ENCODE measurements at regions not wholly inside any gene's neighbourhood (a gene's known extent, or its start where the extent isn't known, plus 50 kb on each side); places are given as distances from the start of the nearest gene placed in this dataset.
"Not testable (repeated sequence)": the region's sequence is repeated elsewhere in the genome, so short reads cannot be mapped to it uniquely, and the experiment has no call there.

- H3K27ac Mint-ChIP-seq; H3K36me3 Mint-ChIP-seq; H3K36me3 ChIP-seq (ENCODE audit: control insufficient read depth in 2 of 3, insufficient read depth in 3 of 3, low read length in 3 of 3); H3K27me3 ChIP-seq (ENCODE audit: control insufficient read depth in 2 of 2, insufficient read depth in 2 of 2, low read length in 2 of 2); H3K4me1 ChIP-seq (ENCODE audit: control insufficient read depth in 2 of 2, insufficient read depth in 2 of 2, low read length in 2 of 2); H3K27ac ChIP-seq (ENCODE audit: low read depth, low read length); DNase-seq; H3K9me3 ChIP-seq (ENCODE audit: control insufficient read depth in 2 of 3, low read length in 3 of 3); CTCF ChIA-PET; ATAC-seq; POLR2A ChIA-PET; H3K4me3 ChIP-seq (ENCODE audit: low read length); H3K9me3 Mint-ChIP-seq; intact Hi-C loops (cut with micrococcal nuclease); H3K4me1 Mint-ChIP-seq; H3K4me3 Mint-ChIP-seq: not testable (repeated sequence)
- peaks cover 0 to 12% (median 3%) of the 10 kb centered on the region in 5 donors for H3K27me3 Mint-ChIP-seq
Observed at GRCh38 chr4:8941492-8941805, 69.8 kb upstream of the HMX1 start.

GRCh38 chr4:8940792-8941491, 69.3 kb upstream of the HMX1 start:
- Histone ChIP-seq H3K4me3 (ENCODE audit: low read length) (no peak overlapping the region), H3K27me3 (ENCODE audit: control insufficient read depth in 2 of 2, insufficient read depth in 2 of 2, low read length in 2 of 2) (no peaks in the 10 kb centered on the region), H3K36me3 (ENCODE audit: control insufficient read depth in 2 of 3, insufficient read depth in 3 of 3, low read length in 3 of 3) (no peaks in the 10 kb centered on the region), H3K4me1 (ENCODE audit: control insufficient read depth in 2 of 2, insufficient read depth in 2 of 2, low read length in 2 of 2) (no peaks in the 10 kb centered on the region), H3K27ac (ENCODE audit: low read depth, low read length) (no peak overlapping the region), H3K9me3 (ENCODE audit: control insufficient read depth in 2 of 3, low read length in 3 of 3) (no peaks in the 10 kb centered on the region)
- ChIA-PET POLR2A (no interaction called here), CTCF (no interaction called here)
- no peaks in the 10 kb centered on the region for H3K36me3 Mint-ChIP-seq
- no peak overlapping the region for H3K4me3 Mint-ChIP-seq
- ATAC-seq (no peak), DNase-seq (no peak)
- no peaks in the 10 kb centered on the region for H3K9me3 Mint-ChIP-seq
- intact Hi-C loops (cut with micrococcal nuclease), result no loop called here
- peaks cover 0 to 12% (median 8%) of the 10 kb centered on the region in 5 donors for H3K27me3 Mint-ChIP-seq
- no peak overlapping the region for H3K27ac Mint-ChIP-seq
- H3K4me1 Mint-ChIP-seq, result no peaks in the 10 kb centered on the region

DNA sequence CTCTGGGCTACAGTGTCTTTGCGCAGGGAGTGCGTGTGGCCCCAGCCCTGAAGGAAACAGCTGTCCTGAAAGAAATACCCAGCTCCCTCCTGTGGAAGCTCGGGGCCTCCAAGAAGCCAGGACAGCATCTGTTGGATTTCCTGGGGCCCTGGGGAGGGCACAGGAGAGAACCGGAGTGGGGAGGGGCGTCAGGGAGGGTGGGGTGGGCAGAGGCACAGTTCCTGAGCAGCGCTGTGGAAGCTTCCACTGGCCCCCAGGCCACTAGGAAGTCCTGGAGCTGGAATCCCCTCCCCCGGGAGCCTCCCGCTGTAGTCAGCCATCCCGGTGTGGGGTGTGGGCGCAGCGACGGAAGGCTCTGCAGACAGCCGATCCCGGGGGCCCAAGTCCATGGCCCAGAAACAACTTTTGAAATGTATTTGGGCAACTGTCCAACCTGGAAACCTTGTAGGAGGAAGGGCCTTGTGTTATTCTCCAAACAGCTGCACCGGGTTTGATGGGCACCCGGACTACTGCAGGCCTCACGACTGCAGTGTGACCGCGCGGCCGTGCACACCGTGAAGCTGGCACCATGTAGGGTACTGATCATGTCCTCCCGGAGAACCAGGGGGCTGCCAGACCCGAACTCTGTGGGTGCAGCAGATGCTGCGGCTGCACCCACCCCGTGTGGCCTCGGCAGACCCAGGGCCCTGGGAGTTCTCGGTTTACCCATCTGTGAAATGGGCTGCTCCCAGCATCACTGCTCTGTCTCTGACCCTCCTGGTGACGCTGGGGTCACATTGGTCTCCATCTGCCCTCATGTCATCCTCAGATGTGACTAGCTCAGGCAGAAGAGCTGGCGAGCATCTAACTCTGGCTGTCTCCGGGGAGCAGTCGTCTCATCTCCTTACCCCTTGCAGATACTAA, 68.5 kb upstream of the HMX1 start:
- Histone ChIP-seq H3K27ac (ENCODE audit: low read depth, low read length) (no peak overlapping the region), H3K9me3 (ENCODE audit: control insufficient read depth in 2 of 3, low read length in 3 of 3) (no peaks in the 10 kb centered on the region), H3K4me3 (ENCODE audit: low read length) (no peak overlapping the region), H3K27me3 (ENCODE audit: control insufficient read depth in 2 of 2, insufficient read depth in 2 of 2, low read length in 2 of 2) (no peaks in the 10 kb centered on the region), H3K36me3 (ENCODE audit: control insufficient read depth in 2 of 3, insufficient read depth in 3 of 3, low read length in 3 of 3) (no peaks in the 10 kb centered on the region), H3K4me1 (ENCODE audit: control insufficient read depth in 2 of 2, insufficient read depth in 2 of 2, low read length in 2 of 2) (no peaks in the 10 kb centered on the region)
- no peak for DNase-seq
- H3K4me1 Mint-ChIP-seq, result no peaks in the 10 kb centered on the region
- H3K4me3 Mint-ChIP-seq, result no peak overlapping the region
- no peak overlapping the region for H3K27ac Mint-ChIP-seq
- H3K36me3 Mint-ChIP-seq, result no peaks in the 10 kb centered on the region
- intact Hi-C loops (cut with micrococcal nuclease), result no loop called here
- peaks cover 0 to 13% (median 10%) of the 10 kb centered on the region in 5 donors for H3K27me3 Mint-ChIP-seq
- ChIA-PET CTCF (no interaction called here), POLR2A (no interaction called here)
- peaks cover 0 to 2% (median 0%) of the 10 kb centered on the region in 11 donors for H3K9me3 Mint-ChIP-seq
- ATAC-seq, result no peak

DNA sequence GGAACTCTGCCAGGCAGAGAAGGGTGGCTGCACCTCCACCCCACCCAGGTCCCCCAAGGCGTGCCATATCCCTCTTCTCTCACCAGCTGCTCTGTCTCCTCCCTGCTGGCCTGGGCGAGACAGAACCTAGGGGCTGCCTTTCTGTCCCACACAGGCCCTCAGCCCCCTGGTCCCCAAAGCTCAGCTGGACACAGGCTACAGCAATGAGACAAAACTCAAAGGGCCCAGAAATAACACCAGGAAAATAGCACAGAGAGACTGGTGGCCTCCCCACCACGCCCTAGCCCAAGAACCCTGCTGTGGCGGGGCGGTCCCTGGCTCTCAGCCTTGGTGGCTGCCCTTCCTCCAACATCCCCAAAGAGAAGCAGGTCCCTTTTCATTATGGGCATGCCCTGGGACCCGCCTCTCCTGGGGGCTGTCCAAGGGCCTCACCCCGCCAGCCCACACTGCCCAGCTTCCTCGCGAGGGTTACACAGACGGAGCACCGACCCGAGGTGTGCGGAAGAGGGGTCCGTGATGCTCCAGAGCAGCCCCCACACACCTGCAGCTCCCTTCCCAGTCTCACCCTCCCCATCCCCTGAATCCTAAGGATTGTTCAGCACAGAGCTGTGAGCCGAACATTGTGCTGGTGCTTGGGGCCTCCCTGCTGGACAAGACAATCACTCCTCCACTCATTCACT, 67.7 kb upstream of the HMX1 start:
- H3K27me3 ChIP-seq (ENCODE audit: control insufficient read depth in 2 of 2, insufficient read depth in 2 of 2, low read length in 2 of 2), result no peaks in the 10 kb centered on the region
- no peaks in the 10 kb centered on the region for H3K9me3 ChIP-seq (ENCODE audit: control insufficient read depth in 2 of 3, low read length in 3 of 3)
- no peaks in the 10 kb centered on the region for H3K36me3 Mint-ChIP-seq
- H3K27me3 Mint-ChIP-seq, result peaks cover 0 to 16% (median 13%) of the 10 kb centered on the region in 5 donors
- no peak overlapping the region for H3K27ac Mint-ChIP-seq
- ATAC-seq, result no peak
- intact Hi-C loops (cut with micrococcal nuclease), result no loop called here
- H3K4me3 ChIP-seq (ENCODE audit: low read length), result no peak overlapping the region
- DNase-seq, result no peak
- H3K36me3 ChIP-seq (ENCODE audit: control insufficient read depth in 2 of 3, insufficient read depth in 3 of 3, low read length in 3 of 3), result no peaks in the 10 kb centered on the region
- CTCF ChIA-PET, result no interaction called here
- POLR2A ChIA-PET, result no interaction called here
- peaks cover 0 to 5% (median 0%) of the 10 kb centered on the region in 11 donors for H3K9me3 Mint-ChIP-seq
- H3K27ac ChIP-seq (ENCODE audit: low read depth, low read length), result no peak overlapping the region
- no peaks in the 10 kb centered on the region for H3K4me1 Mint-ChIP-seq
- H3K4me3 Mint-ChIP-seq, result no peak overlapping the region
- no peaks in the 10 kb centered on the region for H3K4me1 ChIP-seq (ENCODE audit: control insufficient read depth in 2 of 2, insufficient read depth in 2 of 2, low read length in 2 of 2)

DNA sequence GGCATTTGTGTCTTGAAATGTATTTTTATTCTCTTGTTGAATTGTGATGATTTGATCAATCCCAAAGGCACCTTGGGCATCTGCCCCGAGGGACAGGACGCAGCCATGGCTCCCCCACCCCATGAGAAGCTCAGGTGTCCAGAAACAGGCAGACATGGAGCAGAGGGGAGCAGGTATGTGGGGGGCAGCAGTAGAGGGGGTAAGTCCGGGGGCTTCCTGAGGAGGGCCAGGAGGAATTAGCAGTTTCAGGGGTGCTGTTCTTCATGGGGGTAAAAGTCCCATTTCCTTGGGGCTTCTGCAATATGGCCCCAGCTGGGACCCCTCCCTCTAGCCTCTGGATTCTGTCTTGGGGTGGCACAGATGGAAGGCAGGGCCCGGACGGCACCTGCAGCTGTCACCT, 67.0 kb upstream of the HMX1 start:
- no peaks in the 10 kb centered on the region for H3K4me1 ChIP-seq (ENCODE audit: control insufficient read depth in 2 of 2, insufficient read depth in 2 of 2, low read length in 2 of 2)
- Mint-ChIP-seq H3K27me3 (peaks cover 0 to 20% (median 13%) of the 10 kb centered on the region in 5 donors), H3K9me3 (peaks cover 0 to 10% (median 4%) of the 10 kb centered on the region in 11 donors), H3K4me3 (no peak overlapping the region), H3K36me3 (no peaks in the 10 kb centered on the region), H3K4me1 (no peaks in the 10 kb centered on the region), H3K27ac (no peak overlapping the region)
- ChIA-PET CTCF (no interaction called here), POLR2A (no interaction called here)
- H3K27ac ChIP-seq (ENCODE audit: low read depth, low read length), result no peak overlapping the region
- intact Hi-C loops (cut with micrococcal nuclease), result no loop called here
- no peak overlapping the region for H3K4me3 ChIP-seq (ENCODE audit: low read length)
- H3K9me3 ChIP-seq (ENCODE audit: control insufficient read depth in 2 of 3, low read length in 3 of 3), result no peaks in the 10 kb centered on the region
- DNase-seq (no peak), ATAC-seq (no peak)
- H3K27me3 ChIP-seq (ENCODE audit: control insufficient read depth in 2 of 2, insufficient read depth in 2 of 2, low read length in 2 of 2), result no peaks in the 10 kb centered on the region
- no peaks in the 10 kb centered on the region for H3K36me3 ChIP-seq (ENCODE audit: control insufficient read depth in 2 of 3, insufficient read depth in 3 of 3, low read length in 3 of 3)

- no peaks in the 10 kb centered on the region for H3K36me3 Mint-ChIP-seq
- Histone ChIP-seq H3K27me3 (ENCODE audit: control insufficient read depth in 2 of 2, insufficient read depth in 2 of 2, low read length in 2 of 2) (no peaks in the 10 kb centered on the region), H3K36me3 (ENCODE audit: control insufficient read depth in 2 of 3, insufficient read depth in 3 of 3, low read length in 3 of 3) (no peaks in the 10 kb centered on the region), H3K9me3 (ENCODE audit: control insufficient read depth in 2 of 3, low read length in 3 of 3) (no peaks in the 10 kb centered on the region), H3K4me1 (ENCODE audit: control insufficient read depth in 2 of 2, insufficient read depth in 2 of 2, low read length in 2 of 2) (no peaks in the 10 kb centered on the region), H3K27ac (ENCODE audit: low read depth, low read length) (no peak overlapping the region), H3K4me3 (ENCODE audit: low read length) (no peak overlapping the region)
- ChIA-PET CTCF (no interaction called here), POLR2A (no interaction called here)
- H3K4me1 Mint-ChIP-seq, result no peaks in the 10 kb centered on the region
- peaks cover 0 to 13% (median 4%) of the 10 kb centered on the region in 11 donors for H3K9me3 Mint-ChIP-seq
- H3K4me3 Mint-ChIP-seq, result no peak overlapping the region
- DNase-seq, result no peak
- ATAC-seq, result no peak
- H3K27ac Mint-ChIP-seq, result no peak overlapping the region
- intact Hi-C loops (cut with micrococcal nuclease), result no loop called here
- H3K27me3 Mint-ChIP-seq, result peaks cover 0 to 20% (median 13%) of the 10 kb centered on the region in 5 donors
Observed at GRCh38 chr4:8938137-8938536, 66.5 kb upstream of the HMX1 start.
